Right lobe of liver (tissue), 4 donors: ENCODE measurements at regions not wholly inside any gene's neighbourhood (a gene's known extent, or its start where the extent isn't known, plus 50 kb on each side); places are given as distances from the start of the nearest gene placed in this dataset.

Experiments used
- CTCF ChIP-seq, 4 donors: fragments of 200-600 bp in 3 of 4; fragments of 450-650 bp in 1 of 4; IDR thresholded peaks; one replicate each; pipeline versions ENCODE4 v1.5.1 to v1.8.0; 2016 to 2022; ENCODE audit warnings: antibody characterized with exemption in 4 of 4, mild to moderate bottlenecking in 2 of 4
- POLR2A ChIP-seq: fragments of 450-650 bp; IDR thresholded peaks from one replicate; pipeline ENCODE4 v1.6.1; 2017; ENCODE audit warnings: antibody characterized with exemption, mild to moderate bottlenecking
- donor health status: DM: no; HTN: no; CAD: no.
- donor health status: DM: no; HTN: no; CAD: no.
- donor health status: DM: no; HTN: yes; CAD: no.

- TF ChIP-seq POLR2A (no peak), CTCF (IDR thresholded peaks at IDR 0.05) (no peak)
Measured at GRCh38 chr2:144290276-144290675, 229.6 kb downstream of the ZEB2 start.
